ENCODE measurements at regions not wholly inside any gene's neighbourhood (a gene's known extent, or its start where the extent isn't known, plus 50 kb on each side); places are given as distances from the start of the nearest gene placed in this dataset.
A peak's percentile ranks its signal among the peaks of the same experiment; 100 is the strongest.

GRCh38 chr20:43789593-43789992 is 62.8 kb upstream of the GTSF1L start:
- DNase-seq (ENCODE audit: low read depth): peak; percentile 33
- TF ChIP-seq CTCF (IDR thresholded peaks at IDR 0.05; ENCODE audit: low read length, missing control alignments): no peak
- no peak overlapping the region for H3K4me3 ChIP-seq (replicated peaks; ENCODE audit: low read depth, low read length)

- DNase-seq (ENCODE audit: low read depth): no peak
- no peak for TF ChIP-seq CTCF (IDR thresholded peaks at IDR 0.05; ENCODE audit: low read length, missing control alignments)
These were observed 61.1 kb upstream of the GTSF1L start for GRCh38 chr20:43787937-43788336.

GRCh38 chr20:43786885-43787284 is 60.1 kb upstream of the GTSF1L start:
- DNase-seq (ENCODE audit: low read depth): no peak
- no peak overlapping the region for H3K4me3 ChIP-seq (replicated peaks; ENCODE audit: low read depth, low read length)
- TF ChIP-seq CTCF (IDR thresholded peaks at IDR 0.05; ENCODE audit: low read length, missing control alignments): no peak

More at GRCh38 chr20:43787937-43788336, 61.1 kb upstream of the GTSF1L start:
- H3K4me3 ChIP-seq (replicated peaks; ENCODE audit: low read depth, low read length): no peak overlapping the region

DNA sequence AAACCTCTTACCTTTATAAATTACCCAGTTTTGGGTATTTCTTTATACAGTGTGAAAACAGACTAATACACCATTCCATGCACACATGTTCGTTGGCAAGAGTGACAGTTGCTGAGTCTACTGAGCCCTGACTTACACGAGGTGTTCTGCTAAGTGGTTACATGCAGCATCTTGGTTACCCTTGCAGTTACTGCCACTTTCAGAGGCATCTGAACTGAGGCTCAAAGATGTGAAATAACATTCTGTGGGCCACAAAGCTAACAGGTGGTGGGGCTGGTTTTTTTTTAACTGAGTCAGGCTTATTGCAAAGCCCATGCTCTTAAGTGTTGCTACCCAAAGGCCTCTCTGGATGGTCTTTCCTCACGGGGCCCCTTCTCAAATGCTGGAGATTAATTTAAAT is 54.4 kb upstream of the GTSF1L start:
- no peak for DNase-seq (ENCODE audit: low read depth)
- H3K4me3 ChIP-seq (replicated peaks; ENCODE audit: low read depth, low read length): no peak overlapping the region
- TF ChIP-seq CTCF (IDR thresholded peaks at IDR 0.05; ENCODE audit: low read length, missing control alignments): no peak

DNA sequence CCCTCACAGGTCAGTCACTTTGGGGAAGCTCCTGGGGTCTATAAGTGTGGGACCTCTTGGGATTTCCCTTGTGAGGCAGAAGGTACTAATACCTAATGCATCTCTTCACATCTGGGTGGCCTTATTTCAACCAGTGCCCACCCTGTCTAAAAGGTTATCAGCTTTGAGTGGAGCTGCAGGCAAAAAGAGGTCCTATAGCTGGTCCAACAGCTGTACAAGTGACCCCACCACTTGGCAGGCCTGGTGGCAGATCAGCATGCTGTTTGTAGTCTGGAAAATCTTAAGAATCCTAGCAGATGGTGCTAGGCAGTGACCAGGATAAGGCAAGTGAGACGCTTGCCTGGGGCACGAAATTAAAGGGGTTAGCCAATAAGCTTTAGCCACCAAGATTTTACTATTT is 51.6 kb upstream of the GTSF1L start:
- no peak for TF ChIP-seq CTCF (IDR thresholded peaks at IDR 0.05; ENCODE audit: low read length, missing control alignments)
- H3K4me3 ChIP-seq (replicated peaks; ENCODE audit: low read depth, low read length): no peak overlapping the region
- DNase-seq (ENCODE audit: low read depth): peak; percentile 13

- TF ChIP-seq CTCF (IDR thresholded peaks at IDR 0.05; ENCODE audit: low read length, missing control alignments): no peak
- no peak for DNase-seq (ENCODE audit: low read depth)
- H3K4me3 ChIP-seq (replicated peaks; ENCODE audit: low read depth, low read length): no peak overlapping the region
These were observed 49.9 kb upstream of the GTSF1L start for GRCh38 chr20:43776691-43777090.
